ENCODE measurements at regions not wholly inside any gene's neighbourhood (a gene's known extent, or its start where the extent isn't known, plus 50 kb on each side); places are given as distances from the start of the nearest gene placed in this dataset.

GRCh38 chr6:97445407-97445806 lies 162.4 kb upstream of the MMS22L start:
- no peak overlapping the region for H3K4me3 ChIP-seq (replicated peaks; ENCODE audit: low read depth, low read length)
- DNase-seq (ENCODE audit: extremely low read depth, low read depth) = no peak
- TF ChIP-seq CTCF (IDR thresholded peaks at IDR 0.05; ENCODE audit: low read depth, low read length, missing control alignments) = no peak

DNA sequence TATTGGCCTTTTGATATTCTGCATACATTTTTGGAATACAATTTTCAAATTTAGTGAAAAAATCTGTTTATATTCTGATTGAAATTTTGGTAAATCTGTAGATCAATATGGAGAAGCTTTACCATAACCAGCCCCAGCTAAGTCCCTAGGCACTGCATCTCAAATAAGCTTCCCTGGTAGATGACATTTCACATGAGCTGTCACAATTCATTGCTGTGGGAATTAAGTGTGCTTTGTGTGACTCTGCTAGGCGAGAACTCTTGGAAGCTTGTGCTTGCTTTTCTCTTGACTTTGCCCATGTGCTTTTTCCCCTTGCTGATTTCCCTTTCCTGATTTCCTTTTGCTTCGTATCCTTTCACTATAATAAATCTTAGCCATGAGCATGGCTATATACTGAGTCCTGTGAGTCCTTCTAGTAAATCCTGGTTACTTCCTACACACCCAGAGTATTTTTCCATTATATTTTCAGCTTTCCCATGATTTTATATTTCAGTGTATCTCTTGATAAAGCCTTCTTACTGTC lies 166.5 kb upstream of the MMS22L start:
- TF ChIP-seq CTCF (IDR thresholded peaks at IDR 0.05; ENCODE audit: low read depth, low read length, missing control alignments) = no peak
- no peak for DNase-seq (ENCODE audit: extremely low read depth, low read depth)
- no peak overlapping the region for H3K4me3 ChIP-seq (replicated peaks; ENCODE audit: low read depth, low read length)

DNA sequence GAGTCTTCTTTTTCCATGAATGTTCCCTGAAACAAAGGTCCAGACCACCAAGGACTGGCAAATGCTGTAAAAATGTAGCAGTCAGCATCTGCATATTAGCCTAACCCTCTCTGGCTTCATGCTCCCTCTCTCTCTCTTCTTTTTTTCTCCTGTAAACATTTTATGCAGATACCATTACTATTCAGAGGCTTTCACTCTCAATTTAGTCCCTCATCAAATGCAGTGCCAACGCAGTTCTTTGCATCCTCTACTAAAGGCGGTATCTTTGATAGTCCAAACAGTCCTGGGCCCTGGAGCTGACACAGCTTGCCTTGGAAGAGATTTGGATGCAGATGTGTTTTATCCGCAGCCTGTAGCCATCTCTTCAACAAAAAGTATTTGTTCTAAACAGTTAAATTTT lies 167.1 kb upstream of the MMS22L start:
- H3K4me3 ChIP-seq (replicated peaks; ENCODE audit: low read depth, low read length) = no peak overlapping the region
- no peak for DNase-seq (ENCODE audit: extremely low read depth, low read depth)
- TF ChIP-seq CTCF (IDR thresholded peaks at IDR 0.05; ENCODE audit: low read depth, low read length, missing control alignments) = no peak

DNA sequence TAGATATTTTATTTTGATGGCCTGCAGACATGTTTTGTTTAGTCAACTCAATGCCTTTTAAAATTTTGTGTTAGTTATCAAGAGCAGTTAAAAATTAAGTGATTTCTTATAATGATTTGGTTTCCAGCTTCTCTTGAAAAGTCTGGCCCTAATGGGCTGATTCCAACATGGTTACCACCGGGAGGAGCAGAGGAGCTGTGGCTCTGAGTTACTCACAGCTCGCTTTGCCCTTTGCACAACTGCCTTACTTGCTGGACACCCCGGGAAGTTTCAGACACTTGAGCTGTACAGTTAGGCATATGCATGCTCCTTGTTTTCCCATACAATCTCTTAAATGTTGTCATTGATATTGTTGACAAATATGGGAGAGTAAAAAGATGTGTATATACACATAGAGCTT lies 173.1 kb upstream of the MMS22L start:
- no peak for DNase-seq (ENCODE audit: extremely low read depth, low read depth)
- no peak overlapping the region for H3K4me3 ChIP-seq (replicated peaks; ENCODE audit: low read depth, low read length)
- no peak for TF ChIP-seq CTCF (IDR thresholded peaks at IDR 0.05; ENCODE audit: low read depth, low read length, missing control alignments)

DNA sequence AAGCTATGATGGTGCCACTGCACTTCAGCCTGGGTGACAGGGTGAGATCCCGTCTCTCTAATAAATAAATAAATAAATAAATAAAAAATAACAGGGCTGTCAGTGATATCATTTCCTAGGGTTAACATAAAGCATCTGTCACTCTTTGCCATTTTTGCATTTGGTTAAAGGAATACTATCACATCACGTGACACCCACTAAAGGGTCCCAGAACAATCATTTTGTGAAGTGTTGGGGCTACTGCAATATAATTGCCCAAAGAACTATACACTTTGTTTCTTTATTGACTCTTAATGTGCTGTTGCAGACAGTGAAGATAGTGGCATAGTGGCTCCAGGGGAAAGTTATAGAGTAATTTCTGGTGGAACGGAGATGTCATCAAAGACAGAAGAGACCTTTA lies 176.5 kb upstream of the MMS22L start:
- TF ChIP-seq CTCF (IDR thresholded peaks at IDR 0.05; ENCODE audit: low read depth, low read length, missing control alignments) = no peak
- DNase-seq (ENCODE audit: extremely low read depth, low read depth) = no peak
- H3K4me3 ChIP-seq (replicated peaks; ENCODE audit: low read depth, low read length) = no peak overlapping the region

DNA sequence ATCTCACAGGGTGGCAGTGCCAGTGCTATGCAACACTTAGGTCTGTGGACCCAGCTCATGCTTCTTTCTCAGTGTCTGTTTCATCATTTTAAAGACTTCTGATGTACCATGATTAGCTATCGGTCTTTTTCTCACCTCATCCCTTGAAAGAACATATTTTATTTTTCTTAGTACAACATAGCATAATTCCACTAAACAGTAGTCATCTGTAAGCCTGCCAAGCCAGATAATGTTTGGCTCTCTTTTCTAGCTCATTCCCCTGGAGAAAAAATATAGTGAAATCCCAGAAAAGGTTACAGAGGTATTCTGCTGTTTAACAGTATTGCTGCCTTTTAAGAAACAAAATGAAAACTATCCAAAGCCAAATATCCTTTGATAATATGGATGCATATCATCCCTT lies 177.0 kb upstream of the MMS22L start:
- no peak for DNase-seq (ENCODE audit: extremely low read depth, low read depth)
- no peak for TF ChIP-seq CTCF (IDR thresholded peaks at IDR 0.05; ENCODE audit: low read depth, low read length, missing control alignments)
- H3K4me3 ChIP-seq (replicated peaks; ENCODE audit: low read depth, low read length) = no peak overlapping the region

DNA sequence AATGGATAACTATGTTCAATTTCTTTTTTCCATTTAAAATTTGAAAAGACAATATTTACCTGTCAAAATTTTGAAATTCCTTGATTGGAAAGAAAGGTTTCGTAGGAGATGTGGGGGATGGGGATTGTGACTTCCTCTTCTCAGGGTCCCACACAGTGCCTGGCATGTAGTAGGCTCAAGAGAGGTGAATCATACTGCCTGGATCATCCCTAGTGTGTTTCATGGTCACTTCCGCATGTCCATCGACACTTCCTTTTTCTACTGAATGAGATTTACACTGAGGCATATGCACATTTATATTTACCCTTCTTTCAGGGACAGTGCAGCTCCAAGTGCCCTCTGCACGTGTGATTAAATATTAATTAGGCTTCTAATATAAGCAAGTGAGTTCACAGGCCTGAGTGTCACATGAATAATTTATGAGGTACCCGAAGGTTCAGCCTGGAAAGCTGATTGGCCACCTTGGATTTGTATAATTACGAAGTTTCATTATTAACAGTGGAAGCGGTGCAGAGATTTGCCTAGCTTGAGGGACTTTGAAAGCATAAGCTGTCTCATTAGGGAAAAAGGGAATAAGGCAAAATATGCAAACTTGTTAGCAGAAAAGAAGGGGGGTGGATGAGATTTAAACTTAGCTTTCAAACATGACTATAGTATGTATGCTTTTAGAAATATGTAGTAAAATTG lies 177.5 kb upstream of the MMS22L start:
- TF ChIP-seq CTCF (IDR thresholded peaks at IDR 0.05; ENCODE audit: low read depth, low read length, missing control alignments) = no peak
- H3K4me3 ChIP-seq (replicated peaks; ENCODE audit: low read depth, low read length) = no peak overlapping the region
- no peak for DNase-seq (ENCODE audit: extremely low read depth, low read depth)
